ENCODE measurements at regions not wholly inside any gene's neighbourhood (a gene's known extent, or its start where the extent isn't known, plus 50 kb on each side); places are given as distances from the start of the nearest gene placed in this dataset.

GRCh38 chr11:70872299-70872698, 380.1 kb downstream of the SHANK2 start:
- no peak for TF ChIP-seq CTCF (IDR thresholded peaks at IDR 0.05)
- H3K9me3 ChIP-seq = no peaks in the 10 kb centered on the region
- H3K27me3 ChIP-seq (ENCODE audit: insufficient read depth in 3 of 3, low read length in 2 of 3) = peaks cover 0 to 27% (median 3%) of the 10 kb centered on the region in 3 donors
- intact Hi-C loops (cut with DNase I) = no loop called here
- no peak overlapping the region for H3K27ac ChIP-seq
- WGBS, 3 donors = 81 to 89% (median 85%) methylated on average over 11 of the region's 11 CpGs
- no peaks in the 10 kb centered on the region for H3K4me1 ChIP-seq
- DNase-seq (peak in 1 of 2 donors; percentile 14), ATAC-seq (no peak)
- no peak overlapping the region for H3K4me3 ChIP-seq
- H3K36me3 ChIP-seq (ENCODE audit: insufficient read depth in 1 of 2, low read depth in 1 of 2) = no peaks in the 10 kb centered on the region

GRCh38 chr11:70872955-70873735, 379.2 kb downstream of the SHANK2 start:
- H3K36me3 ChIP-seq (ENCODE audit: insufficient read depth in 1 of 2, low read depth in 1 of 2) = no peaks in the 10 kb centered on the region
- intact Hi-C loops (cut with DNase I) = no loop called here
- peaks cover 0 to 27% (median 3%) of the 10 kb centered on the region in 3 donors for H3K27me3 ChIP-seq (ENCODE audit: insufficient read depth in 3 of 3, low read length in 2 of 3)
- H3K27ac ChIP-seq = no peak overlapping the region
- H3K4me3 ChIP-seq = no peak overlapping the region
- ATAC-seq = no peak
- WGBS, 3 donors = 47 to 54% (median 53%) methylated on average over 14 of the region's 14 CpGs
- H3K9me3 ChIP-seq = no peaks in the 10 kb centered on the region
- DNase-seq = no peak
- TF ChIP-seq CTCF (IDR thresholded peaks at IDR 0.05) = no peak
- H3K4me1 ChIP-seq = no peaks in the 10 kb centered on the region

- Histone ChIP-seq H3K27me3 (ENCODE audit: insufficient read depth in 3 of 3, low read length in 2 of 3) (peaks cover 0 to 27% (median 3%) of the 10 kb centered on the region in 3 donors), H3K36me3 (ENCODE audit: insufficient read depth in 1 of 2, low read depth in 1 of 2) (no peaks in the 10 kb centered on the region), H3K9me3 (no peaks in the 10 kb centered on the region), H3K4me1 (no peaks in the 10 kb centered on the region), H3K27ac (no peak overlapping the region), H3K4me3 (no peak overlapping the region)
- intact Hi-C loops (cut with DNase I) = no loop called here
- no peak for DNase-seq
- ATAC-seq = no peak
- no peak for TF ChIP-seq CTCF (IDR thresholded peaks at IDR 0.05)
- WGBS, 3 donors = 32 to 50% (median 38%) methylated on average over 6 of the region's 6 CpGs
Observed at GRCh38 chr11:70873736-70874412, 378.5 kb downstream of the SHANK2 start.

- Histone ChIP-seq H3K27ac (no peak overlapping the region), H3K27me3 (ENCODE audit: insufficient read depth in 3 of 3, low read length in 2 of 3) (peaks cover 0 to 8% (median 0%) of the 10 kb centered on the region in 3 donors), H3K4me3 (no peak overlapping the region), H3K4me1 (no peaks in the 10 kb centered on the region), H3K36me3 (ENCODE audit: insufficient read depth in 1 of 2, low read depth in 1 of 2) (no peaks in the 10 kb centered on the region), H3K9me3 (no peaks in the 10 kb centered on the region)
- TF ChIP-seq CTCF (IDR thresholded peaks at IDR 0.05) = no peak
- DNase-seq (no peak), ATAC-seq (no peak)
- WGBS, 3 donors = 41 to 47% (median 41%) methylated on average over 7 of the region's 7 CpGs
- intact Hi-C loops (cut with DNase I) = no loop called here
Observed at GRCh38 chr11:70876685-70877084, 375.7 kb downstream of the SHANK2 start.
